ENCODE measurements at regions not wholly inside any gene's neighbourhood (a gene's known extent, or its start where the extent isn't known, plus 50 kb on each side); places are given as distances from the start of the nearest gene placed in this dataset.
A peak's percentile ranks its signal among the peaks of the same experiment; 100 is the strongest.

- no peak overlapping the region for H2AFZ ChIP-seq (ENCODE audit: low read depth, low read length)
- no peaks in the 10 kb centered on the region for H3K9me3 ChIP-seq (replicated peaks; ENCODE audit: control insufficient read depth, insufficient read depth, low read length)
- intact Hi-C loops (cut with micrococcal nuclease) (no loop called here), dilution Hi-C loops (cut with MboI; ENCODE audit: extremely low pct_ligation_motif_present, low sequenced_read_pairs) (no loop called here)
- peak; percentile 35 for DNase-seq (ENCODE audit: low read depth, low spot score)
- ChIA-PET POLR2A (no interaction called here), CTCF (no interaction called here)
- H3K36me3 ChIP-seq (ENCODE audit: control insufficient read depth in 2 of 2, extremely low read depth in 1 of 2, insufficient read depth in 2 of 2, low read length in 2 of 2), result no peaks in the 10 kb centered on the region
- H3K27ac ChIP-seq (ENCODE audit: insufficient read depth, low read depth, low read length), result no peak overlapping the region
- TF ChIP-seq MYC (IDR thresholded peaks at IDR 0.05; ENCODE audit: low read depth, low read length), result no peak
- TF ChIP-seq FOS (IDR thresholded peaks at IDR 0.05; ENCODE audit: borderline replicate concordance, insufficient read depth, low read length), result no peak
- no peak for TF ChIP-seq EZH2 (IDR thresholded peaks at IDR 0.05; ENCODE audit: borderline replicate concordance, low read depth, low read length, severe bottlenecking)
- TF ChIP-seq POLR2A (IDR thresholded peaks at IDR 0.05; ENCODE audit: low read depth, low read length), result no peak
- no peak for FAIRE-seq
- no peaks in the 10 kb centered on the region for H3K4me1 ChIP-seq (ENCODE audit: control insufficient read depth, extremely low read depth, insufficient read depth, low read length)
- no TSS peak for BruUV-seq (replicated peaks)
- H3K4me2 ChIP-seq (ENCODE audit: insufficient read depth, low read length), result no peak overlapping the region
- H3K79me2 ChIP-seq (ENCODE audit: control insufficient read depth, insufficient read depth, low read length), result no peaks in the 10 kb centered on the region
- H3K4me3 ChIP-seq (replicated peaks in 1 of 3; ENCODE audit: insufficient read depth in 1 of 3, low read depth in 1 of 3, low read length in 3 of 3), result no peak overlapping the region
- no peaks in the 10 kb centered on the region for H3K9me1 ChIP-seq (replicated peaks; ENCODE audit: control insufficient read depth, extremely low read depth, insufficient read depth, low read length)
- no peak overlapping the region for H3K9ac ChIP-seq (replicated peaks; ENCODE audit: extremely low read depth, insufficient read depth, low read length)
- no peaks in the 10 kb centered on the region for H3K27me3 ChIP-seq (ENCODE audit: control insufficient read depth in 2 of 2, insufficient read depth in 2 of 2, low read length in 2 of 2)
- H4K20me1 ChIP-seq (replicated peaks; ENCODE audit: control insufficient read depth, extremely low read depth, insufficient read depth, low read length), result no peaks in the 10 kb centered on the region
Observed at GRCh38 chr2:18788592-18788991, 199.2 kb upstream of the NT5C1B start.

GRCh38 chr2:18787726-18788125 lies 198.4 kb upstream of the NT5C1B start:
- Histone ChIP-seq H3K79me2 (ENCODE audit: control insufficient read depth, insufficient read depth, low read length) (no peaks in the 10 kb centered on the region), H3K36me3 (ENCODE audit: control insufficient read depth in 2 of 2, extremely low read depth in 1 of 2, insufficient read depth in 2 of 2, low read length in 2 of 2) (no peaks in the 10 kb centered on the region), H3K27me3 (ENCODE audit: control insufficient read depth in 2 of 2, insufficient read depth in 2 of 2, low read length in 2 of 2) (no peaks in the 10 kb centered on the region), H3K4me2 (ENCODE audit: insufficient read depth, low read length) (no peak overlapping the region), H2AFZ (ENCODE audit: low read depth, low read length) (no peak overlapping the region), H3K27ac (ENCODE audit: insufficient read depth, low read depth, low read length) (no peak overlapping the region), H4K20me1 (replicated peaks; ENCODE audit: control insufficient read depth, extremely low read depth, insufficient read depth, low read length) (no peaks in the 10 kb centered on the region), H3K4me1 (ENCODE audit: control insufficient read depth, extremely low read depth, insufficient read depth, low read length) (no peaks in the 10 kb centered on the region), H3K9me3 (replicated peaks; ENCODE audit: control insufficient read depth, insufficient read depth, low read length) (no peaks in the 10 kb centered on the region), H3K9ac (replicated peaks; ENCODE audit: extremely low read depth, insufficient read depth, low read length) (no peak overlapping the region), H3K4me3 (replicated peaks in 1 of 3; ENCODE audit: insufficient read depth in 1 of 3, low read depth in 1 of 3, low read length in 3 of 3) (no peak overlapping the region), H3K9me1 (replicated peaks; ENCODE audit: control insufficient read depth, extremely low read depth, insufficient read depth, low read length) (no peaks in the 10 kb centered on the region)
- TF ChIP-seq POLR2A (IDR thresholded peaks at IDR 0.05; ENCODE audit: low read depth, low read length) (no peak), CTCF (IDR thresholded peaks at IDR 0.05; ENCODE audit: extremely low read depth in 1 of 2, insufficient read depth in 1 of 2, low read depth in 1 of 2, low read length in 2 of 2) (no peak), POLR2AphosphoS5 (IDR thresholded peaks at IDR 0.05; ENCODE audit: insufficient read depth, low read depth, low read length) (no peak), MAX (IDR thresholded peaks at IDR 0.05; ENCODE audit: insufficient read depth, insufficient read length) (no peak), FOS (IDR thresholded peaks at IDR 0.05; ENCODE audit: borderline replicate concordance, insufficient read depth, low read length) (no peak), JUN (IDR thresholded peaks at IDR 0.05; ENCODE audit: borderline replicate concordance, insufficient read depth, insufficient read length, low read depth) (no peak), EZH2 (IDR thresholded peaks at IDR 0.05; ENCODE audit: borderline replicate concordance, low read depth, low read length, severe bottlenecking) (no peak), GATA2 (IDR thresholded peaks at IDR 0.05; ENCODE audit: insufficient read depth, insufficient read length, low read depth, low read length) (no peak), MYC (IDR thresholded peaks at IDR 0.05; ENCODE audit: low read depth, low read length) (no peak)
- ChIA-PET CTCF (no interaction called here), POLR2A (no interaction called here)
- intact Hi-C loops (cut with micrococcal nuclease) (no loop called here), dilution Hi-C loops (cut with MboI; ENCODE audit: extremely low pct_ligation_motif_present, low sequenced_read_pairs) (no loop called here)
- FAIRE-seq, result no peak
- no TSS peak for BruUV-seq (replicated peaks)
- no peak for DNase-seq (ENCODE audit: low read depth, low spot score)

Data from endothelial cell of umbilical vein (primary cell).